SK-N-DZ (cell line): ENCODE measurements at regions not wholly inside any gene's neighbourhood (a gene's known extent, or its start where the extent isn't known, plus 50 kb on each side); places are given as distances from the start of the nearest gene placed in this dataset.
"Not testable (repeated sequence)": the region's sequence is repeated elsewhere in the genome, so short reads cannot be mapped to it uniquely, and the experiment has no call there.

Source experiments
- DNase-seq: peaks from one replicate; pipeline ENCODE4 v3.0.0-alpha.2; 2015; ENCODE audit warnings: low spot score

GRCh38 chr3:147333098-147333497 is 73.2 kb downstream of the ZIC4 start:
- DNase-seq: no peak

GRCh38 chr3:147328711-147329110 is 77.6 kb downstream of the ZIC4 start:
- no peak for DNase-seq

GRCh38 chr3:147324356-147324755 is 82.0 kb downstream of the ZIC4 start:
- no peak for DNase-seq

- DNase-seq: no peak
Measured at GRCh38 chr3:147318900-147319299, 87.4 kb downstream of the ZIC4 start.

GRCh38 chr3:147317080-147317479 is 89.3 kb downstream of the ZIC4 start:
- DNase-seq: peak; percentile 12

- DNase-seq: no peak
Measured at GRCh38 chr3:147313513-147313912, 92.8 kb downstream of the ZIC4 start.

- DNase-seq: no peak
Measured at GRCh38 chr3:147312786-147313280, 93.5 kb downstream of the ZIC4 start.

GRCh38 chr3:147311716-147312115 is 94.6 kb downstream of the ZIC4 start:
- no peak for DNase-seq

- no peak for DNase-seq
Measured at GRCh38 chr3:147305533-147306250, 100.7 kb downstream of the ZIC4 start.

GRCh38 chr3:147304756-147305155 is 101.6 kb downstream of the ZIC4 start:
- no peak for DNase-seq

- no peak for DNase-seq
Measured at GRCh38 chr3:147301781-147302180, 104.6 kb downstream of the ZIC4 start.

GRCh38 chr3:147299656-147300055 is 106.7 kb downstream of the ZIC4 start:
- no peak for DNase-seq

- no peak for DNase-seq
Measured at GRCh38 chr3:147298511-147298982, 107.8 kb downstream of the ZIC4 start.

- no peak for DNase-seq
Measured at GRCh38 chr3:147297761-147298350, 108.5 kb downstream of the ZIC4 start.

- DNase-seq: not testable (repeated sequence)
Measured at GRCh38 chr3:147287370-147287769, 119.0 kb downstream of the ZIC4 start.

GRCh38 chr3:147269907-147270306 is 136.4 kb downstream of the ZIC4 start:
- no peak for DNase-seq

GRCh38 chr3:147267434-147267833 is 138.9 kb downstream of the ZIC4 start:
- no peak for DNase-seq

GRCh38 chr3:147257944-147258343 is 148.4 kb downstream of the ZIC4 start:
- no peak for DNase-seq

- DNase-seq: no peak
Measured at GRCh38 chr3:147256739-147257138, 149.6 kb downstream of the ZIC4 start.

GRCh38 chr3:147246906-147247305 is 159.4 kb downstream of the ZIC4 start:
- DNase-seq: no peak

- DNase-seq: not testable (repeated sequence)
Measured at GRCh38 chr3:147245638-147246037, 160.7 kb downstream of the ZIC4 start.

GRCh38 chr3:147245022-147245421 is 161.3 kb downstream of the ZIC4 start:
- not testable (repeated sequence) for DNase-seq

- no peak for DNase-seq
Measured at GRCh38 chr3:147244397-147244796, 161.9 kb downstream of the ZIC4 start.
